H1 (cell line): ENCODE measurements at regions not wholly inside any gene's neighbourhood (a gene's known extent, or its start where the extent isn't known, plus 50 kb on each side); places are given as distances from the start of the nearest gene placed in this dataset.

Experiments used
- EZH2 ChIP-seq: fragments of 200-600 bp; sonication (generic); IDR thresholded peaks from 2 replicates; pipeline ENCODE4 v1.7.1; 2012; ENCODE audit warnings: low read depth, mild to moderate bottlenecking, moderate library complexity, low read length, inconsistent platforms; ENCODE audit not compliant: severe bottlenecking
- POLR2AphosphoS5 ChIP-seq: IDR thresholded peaks from 2 replicates; pipeline ENCODE4 v1.6.1; 2011; ENCODE audit warnings: low read depth, low read length
- TF ChIP-seq, protein P1 (sequence below): IDR thresholded peaks from 2 replicates; pipeline ENCODE4 v1.6.1; 2012; ENCODE audit warnings: inconsistent platforms
- TF ChIP-seq, protein P2 (sequence below), 3 experiments: IDR thresholded peaks; 1 replicate in 2 of 3; 2 replicates in 1 of 3; pipeline versions ENCODE4 v1.5.1 to v1.6.1; 2011; ENCODE audit warnings: low read length in 3 of 3, mild to moderate bottlenecking in 3 of 3, inconsistent platforms in 2 of 3, low read depth in 1 of 3, moderate library complexity in 1 of 3; ENCODE audit not compliant: insufficient read depth in 1 of 3; ENCODE audit errors: control extremely low read depth in 1 of 3

DNA sequence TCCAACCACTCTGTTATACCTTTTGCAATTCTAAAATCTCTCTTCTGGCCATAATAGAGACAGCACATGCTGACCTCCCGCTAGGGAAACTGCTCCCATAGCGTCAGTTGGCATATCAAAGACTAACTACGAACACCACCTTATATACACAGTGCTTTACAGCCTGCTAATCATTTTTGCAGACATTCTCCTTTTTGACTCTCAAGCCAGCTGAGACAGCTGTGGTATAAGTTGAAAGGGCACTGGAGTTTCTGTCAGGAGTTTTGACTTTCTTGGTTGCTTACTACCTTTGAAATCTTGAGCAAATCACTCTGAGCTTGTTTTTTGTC, 160.2 kb upstream of the TBCA start:
- TF ChIP-seq POLR2AphosphoS5 = no peak
- TF ChIP-seq, protein P1, sequence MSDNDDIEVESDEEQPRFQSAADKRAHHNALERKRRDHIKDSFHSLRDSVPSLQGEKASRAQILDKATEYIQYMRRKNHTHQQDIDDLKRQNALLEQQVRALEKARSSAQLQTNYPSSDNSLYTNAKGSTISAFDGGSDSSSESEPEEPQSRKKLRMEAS = no peak
- TF ChIP-seq, protein P2, sequence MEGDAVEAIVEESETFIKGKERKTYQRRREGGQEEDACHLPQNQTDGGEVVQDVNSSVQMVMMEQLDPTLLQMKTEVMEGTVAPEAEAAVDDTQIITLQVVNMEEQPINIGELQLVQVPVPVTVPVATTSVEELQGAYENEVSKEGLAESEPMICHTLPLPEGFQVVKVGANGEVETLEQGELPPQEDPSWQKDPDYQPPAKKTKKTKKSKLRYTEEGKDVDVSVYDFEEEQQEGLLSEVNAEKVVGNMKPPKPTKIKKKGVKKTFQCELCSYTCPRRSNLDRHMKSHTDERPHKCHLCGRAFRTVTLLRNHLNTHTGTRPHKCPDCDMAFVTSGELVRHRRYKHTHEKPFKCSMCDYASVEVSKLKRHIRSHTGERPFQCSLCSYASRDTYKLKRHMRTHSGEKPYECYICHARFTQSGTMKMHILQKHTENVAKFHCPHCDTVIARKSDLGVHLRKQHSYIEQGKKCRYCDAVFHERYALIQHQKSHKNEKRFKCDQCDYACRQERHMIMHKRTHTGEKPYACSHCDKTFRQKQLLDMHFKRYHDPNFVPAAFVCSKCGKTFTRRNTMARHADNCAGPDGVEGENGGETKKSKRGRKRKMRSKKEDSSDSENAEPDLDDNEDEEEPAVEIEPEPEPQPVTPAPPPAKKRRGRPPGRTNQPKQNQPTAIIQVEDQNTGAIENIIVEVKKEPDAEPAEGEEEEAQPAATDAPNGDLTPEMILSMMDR (IDR thresholded peaks at IDR 0.05; ENCODE audit: control extremely low read depth in 1 of 3, insufficient read depth in 1 of 3, low read depth in 1 of 3, low read length in 3 of 3) = no peak
- no peak for TF ChIP-seq EZH2
